Memory B cell (primary cell): ENCODE measurements at regions not wholly inside any gene's neighbourhood (a gene's known extent, or its start where the extent isn't known, plus 50 kb on each side); places are given as distances from the start of the nearest gene placed in this dataset.

ENCODE experiments used
- ATAC-seq: fragments of 150-1000 bp; cut with Tn5 transposase; 2 replicates; pipeline ENCODE4 v1.10.0; 2021; ENCODE audit warnings: low read depth, mild to moderate bottlenecking, moderate library complexity
- DNase-seq, 2 donors: peaks; one replicate each; pipeline ENCODE4 v3.0.0; 2022; ENCODE audit warnings: low spot score in 2 of 2
- H3K27ac Mint-ChIP-seq: one replicate; pipeline ENCODE4 v1.8.0; 2022; ENCODE audit warnings: mild to moderate bottlenecking, moderate library complexity, mixed read lengths
- H3K27me3 Mint-ChIP-seq: one replicate; pipeline ENCODE4 v1.8.0; 2022; ENCODE audit warnings: mixed read lengths
- H3K36me3 Mint-ChIP-seq: one replicate; pipeline ENCODE4 v1.8.0; 2022; ENCODE audit warnings: mild to moderate bottlenecking, mixed read lengths
- H3K4me1 Mint-ChIP-seq: one replicate; pipeline ENCODE4 v1.8.0; 2022; ENCODE audit warnings: mixed read lengths
- H3K4me3 Mint-ChIP-seq: one replicate; pipeline ENCODE4 v1.8.0; 2022; ENCODE audit warnings: mild to moderate bottlenecking, moderate library complexity, mixed read lengths
- H3K9me3 Mint-ChIP-seq: one replicate; pipeline ENCODE4 v1.8.0; 2022; ENCODE audit warnings: mixed read lengths

DNA sequence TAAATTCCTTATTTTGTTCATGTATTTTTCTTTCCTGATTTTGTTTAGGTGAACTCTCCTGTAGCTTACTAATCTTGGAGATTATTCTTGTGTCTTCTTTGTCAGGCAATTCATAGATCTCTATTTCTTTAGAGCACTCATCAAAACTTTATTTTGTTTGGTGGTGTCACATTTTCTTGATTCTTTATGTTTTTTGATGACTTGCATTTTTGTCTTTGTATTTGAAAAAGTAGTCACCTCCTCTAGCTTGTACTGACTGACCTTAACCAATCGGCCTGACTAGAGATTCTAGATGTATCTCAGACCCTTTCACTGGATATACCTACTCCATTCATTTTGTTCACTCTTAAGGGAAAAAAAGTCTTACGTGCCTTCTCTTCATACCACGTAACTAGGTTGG lies 986.3 kb upstream of the LRRTM1 start:
- H3K9me3 Mint-ChIP-seq: peaks cover 9% of the 10 kb centered on the region

DNA sequence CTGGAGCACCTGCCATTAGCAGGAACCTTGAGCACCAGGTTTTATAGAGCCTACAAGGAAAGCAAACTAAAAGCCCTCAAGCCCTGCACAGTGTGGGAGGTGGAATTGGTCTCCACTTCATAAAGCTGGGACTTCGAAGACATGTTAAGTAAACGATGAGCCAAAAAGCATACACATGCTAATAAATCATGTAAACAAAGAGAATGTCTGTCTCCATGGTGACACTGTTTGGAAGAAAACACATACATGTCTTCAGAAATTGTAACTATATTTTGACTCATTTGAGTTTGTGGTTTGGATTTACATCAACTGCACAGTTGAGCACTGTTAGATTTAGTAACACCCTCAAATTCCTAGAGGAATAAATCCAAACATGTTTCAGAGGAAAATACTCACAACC lies 978.5 kb upstream of the LRRTM1 start:
- Mint-ChIP-seq H3K4me3 (no peak overlapping the region), H3K9me3 (no peaks in the 10 kb centered on the region), H3K27ac (no peak overlapping the region), H3K4me1 (no peaks in the 10 kb centered on the region), H3K36me3 (no peaks in the 10 kb centered on the region), H3K27me3 (no peaks in the 10 kb centered on the region)
- ATAC-seq (no peak), DNase-seq (no peak)

More for the DNA sequence above, 986.3 kb upstream of the LRRTM1 start:
- ATAC-seq (no peak), DNase-seq (no peak)
- no peak overlapping the region for H3K4me3 Mint-ChIP-seq
- no peaks in the 10 kb centered on the region for H3K4me1 Mint-ChIP-seq
- H3K27me3 Mint-ChIP-seq: no peaks in the 10 kb centered on the region
- peaks cover 2% of the 10 kb centered on the region for H3K36me3 Mint-ChIP-seq
- no peak overlapping the region for H3K27ac Mint-ChIP-seq

DNA sequence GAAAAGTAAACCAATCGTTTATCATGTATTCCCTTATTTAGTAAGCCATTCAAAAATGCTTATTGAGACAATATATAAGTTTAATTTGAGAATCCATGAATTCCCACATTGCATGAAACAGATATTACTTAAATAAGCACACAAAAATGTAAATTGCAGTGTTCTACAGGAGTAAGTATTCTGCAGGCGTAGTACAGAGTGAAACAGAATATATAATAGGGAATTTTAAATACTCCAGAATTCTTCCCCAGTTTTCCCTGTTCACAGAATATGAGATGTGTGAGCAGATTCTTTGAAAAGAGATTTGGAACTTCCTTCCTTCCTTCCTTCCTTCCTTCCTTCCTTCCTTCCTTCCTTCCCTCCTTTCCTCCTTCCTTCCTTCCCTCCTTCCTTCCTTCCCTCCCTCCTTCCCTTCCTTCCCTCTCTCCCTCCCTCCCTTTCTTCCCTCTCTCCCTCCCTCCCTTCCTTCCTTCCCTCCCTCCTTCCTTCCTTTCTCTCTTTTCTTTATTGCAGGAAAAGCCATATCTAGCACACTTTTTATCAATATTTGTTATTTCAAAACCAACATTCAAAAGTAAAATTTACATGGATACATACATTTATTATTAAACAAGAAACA lies 977.7 kb upstream of the LRRTM1 start:
- no peaks in the 10 kb centered on the region for H3K36me3 Mint-ChIP-seq
- no peaks in the 10 kb centered on the region for H3K9me3 Mint-ChIP-seq
- H3K27me3 Mint-ChIP-seq: no peaks in the 10 kb centered on the region
- no peak overlapping the region for H3K27ac Mint-ChIP-seq
- no peaks in the 10 kb centered on the region for H3K4me1 Mint-ChIP-seq
- no peak for DNase-seq
- no peak for ATAC-seq
- H3K4me3 Mint-ChIP-seq: no peak overlapping the region

DNA sequence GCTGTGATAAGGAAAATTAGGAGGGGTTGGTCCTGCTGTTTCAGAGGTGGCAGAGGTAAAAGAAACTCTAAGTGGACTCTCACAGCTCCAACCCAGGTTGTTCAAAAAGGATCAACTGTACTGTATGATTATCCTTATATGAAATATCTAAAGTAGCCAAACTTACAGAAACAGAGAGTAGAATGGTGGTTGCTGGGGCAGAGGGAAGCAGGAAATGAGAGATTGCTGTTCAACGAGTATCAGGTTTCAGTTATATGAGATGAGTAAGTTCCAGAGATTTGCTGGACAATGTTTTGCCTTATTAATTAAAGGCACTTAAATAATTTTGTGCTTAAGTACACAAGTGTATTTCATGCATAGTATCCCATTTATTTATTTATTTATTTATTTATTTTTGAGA lies 972.0 kb upstream of the LRRTM1 start:
- Mint-ChIP-seq H3K4me3 (no peak overlapping the region), H3K27ac (no peak overlapping the region), H3K9me3 (peaks cover 9% of the 10 kb centered on the region), H3K27me3 (no peaks in the 10 kb centered on the region), H3K36me3 (no peaks in the 10 kb centered on the region), H3K4me1 (no peaks in the 10 kb centered on the region)
- ATAC-seq (no peak), DNase-seq (no peak)

DNA sequence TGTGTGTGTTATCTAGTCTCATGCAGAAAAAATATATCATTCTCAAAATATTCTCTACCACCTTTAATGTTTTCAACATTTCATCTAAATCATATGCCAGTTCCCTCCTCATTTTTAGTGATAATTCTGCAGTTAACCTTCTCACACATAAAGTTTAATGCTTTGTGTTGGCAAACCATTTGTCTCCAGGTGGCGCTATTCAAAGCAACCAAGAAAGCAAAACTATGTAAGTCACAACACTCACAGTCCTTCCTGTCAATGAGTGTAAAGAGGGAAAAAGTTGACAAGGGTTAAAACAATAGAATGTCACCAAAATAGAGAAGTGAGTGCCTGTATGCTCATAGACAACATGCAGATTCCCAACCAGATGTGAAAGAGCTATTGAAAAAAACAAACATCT lies 961.6 kb upstream of the LRRTM1 start:
- H3K9me3 Mint-ChIP-seq: peaks cover 8% of the 10 kb centered on the region
- H3K36me3 Mint-ChIP-seq: no peaks in the 10 kb centered on the region
- no peak overlapping the region for H3K4me3 Mint-ChIP-seq
- ATAC-seq (no peak), DNase-seq (no peak)
- H3K4me1 Mint-ChIP-seq: no peaks in the 10 kb centered on the region
- H3K27ac Mint-ChIP-seq: no peak overlapping the region
- no peaks in the 10 kb centered on the region for H3K27me3 Mint-ChIP-seq

DNA sequence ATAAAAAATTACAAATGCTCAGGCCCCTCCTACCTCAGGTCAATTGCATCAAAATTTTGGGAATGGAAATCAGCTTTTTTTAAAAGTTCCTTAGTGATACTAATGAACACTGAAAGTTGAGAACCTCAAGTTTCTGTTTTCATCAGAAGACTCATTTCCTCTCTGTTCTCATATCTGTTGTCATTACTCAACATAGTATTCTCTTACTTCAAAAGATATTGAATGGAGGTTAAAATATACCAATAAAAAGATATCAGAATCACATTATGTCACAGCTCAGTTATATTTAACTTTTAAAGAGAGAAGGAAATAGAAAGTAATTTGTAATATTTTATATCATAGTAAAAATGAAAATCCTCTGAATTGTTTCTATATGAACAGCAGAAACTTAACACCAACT lies 959.4 kb upstream of the LRRTM1 start:
- ATAC-seq (no peak), DNase-seq (no peak)
- Mint-ChIP-seq H3K4me1 (no peaks in the 10 kb centered on the region), H3K36me3 (no peaks in the 10 kb centered on the region), H3K27ac (no peak overlapping the region), H3K9me3 (peaks cover 7% of the 10 kb centered on the region), H3K4me3 (no peak overlapping the region), H3K27me3 (no peaks in the 10 kb centered on the region)

DNA sequence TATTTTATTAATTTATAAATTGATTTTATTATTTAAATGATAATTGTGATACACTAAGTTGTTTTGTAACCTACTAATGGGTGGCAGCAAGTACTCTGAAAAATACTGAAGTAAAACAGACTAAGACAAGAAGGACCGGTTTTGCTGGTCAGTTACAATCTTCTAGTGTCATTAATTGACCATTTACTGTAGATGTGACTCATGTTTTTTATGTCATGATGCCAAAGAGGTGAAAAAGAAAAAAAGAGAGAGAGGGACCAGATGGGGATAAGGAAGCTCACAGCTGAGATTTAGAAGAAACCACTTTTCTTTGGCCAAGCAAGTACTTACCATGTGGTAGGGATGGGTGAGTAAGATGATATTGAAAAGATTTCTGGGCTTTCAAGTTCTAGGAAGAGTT lies 955.8 kb upstream of the LRRTM1 start:
- no peak overlapping the region for H3K27ac Mint-ChIP-seq
- H3K4me3 Mint-ChIP-seq: no peak overlapping the region

DNA sequence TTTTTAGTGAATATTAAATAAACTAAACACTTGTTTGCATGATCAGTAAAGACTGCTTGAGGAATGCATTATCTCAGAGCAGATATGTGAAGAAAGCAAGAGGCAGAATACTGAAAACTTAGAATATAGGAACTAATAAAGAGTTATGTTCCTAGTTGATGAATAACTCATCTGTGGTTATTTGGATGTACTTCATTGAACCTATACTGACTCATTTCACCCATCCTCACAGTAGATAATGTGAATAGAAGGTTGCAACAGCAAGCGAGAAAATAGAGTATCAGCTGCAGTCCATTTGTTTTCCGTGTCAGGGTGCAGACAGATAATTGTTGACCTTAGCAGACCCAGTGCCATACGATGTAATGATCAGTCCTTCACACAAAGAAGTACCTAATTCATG lies 945.7 kb upstream of the LRRTM1 start:
- Mint-ChIP-seq H3K27ac (no peak overlapping the region), H3K36me3 (no peaks in the 10 kb centered on the region), H3K27me3 (no peaks in the 10 kb centered on the region), H3K4me1 (no peaks in the 10 kb centered on the region), H3K4me3 (no peak overlapping the region), H3K9me3 (peaks cover 2% of the 10 kb centered on the region)
- DNase-seq: no peak
- ATAC-seq: no peak

More for the DNA sequence above, 955.8 kb upstream of the LRRTM1 start:
- no peaks in the 10 kb centered on the region for H3K36me3 Mint-ChIP-seq
- ATAC-seq (no peak), DNase-seq (no peak)
- peaks cover 6% of the 10 kb centered on the region for H3K9me3 Mint-ChIP-seq
- H3K27me3 Mint-ChIP-seq: no peaks in the 10 kb centered on the region
- H3K4me1 Mint-ChIP-seq: no peaks in the 10 kb centered on the region

DNA sequence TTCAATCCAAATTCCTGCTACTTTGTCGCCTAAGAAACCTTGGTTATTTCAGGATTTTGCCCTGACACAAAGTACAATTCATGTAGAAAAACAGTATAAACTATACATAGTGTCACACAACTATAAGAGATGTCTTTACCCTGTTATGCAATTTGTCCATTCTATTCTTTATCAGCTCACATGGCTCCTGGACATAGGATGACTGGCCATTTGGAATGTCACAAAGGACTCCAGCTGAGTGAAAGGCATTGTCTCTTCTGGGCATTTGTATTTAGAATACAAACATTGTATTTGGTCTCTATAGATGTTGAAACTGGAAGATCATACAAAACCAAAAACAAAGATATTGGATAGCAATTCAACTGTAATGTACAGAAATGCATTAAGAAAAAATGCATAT lies 944.6 kb upstream of the LRRTM1 start:
- DNase-seq (no peak), ATAC-seq (no peak)
- no peaks in the 10 kb centered on the region for H3K4me1 Mint-ChIP-seq
- H3K27ac Mint-ChIP-seq: no peak overlapping the region
- H3K27me3 Mint-ChIP-seq: no peaks in the 10 kb centered on the region
- peaks cover 2% of the 10 kb centered on the region for H3K9me3 Mint-ChIP-seq
- no peaks in the 10 kb centered on the region for H3K36me3 Mint-ChIP-seq
- H3K4me3 Mint-ChIP-seq: no peak overlapping the region

DNA sequence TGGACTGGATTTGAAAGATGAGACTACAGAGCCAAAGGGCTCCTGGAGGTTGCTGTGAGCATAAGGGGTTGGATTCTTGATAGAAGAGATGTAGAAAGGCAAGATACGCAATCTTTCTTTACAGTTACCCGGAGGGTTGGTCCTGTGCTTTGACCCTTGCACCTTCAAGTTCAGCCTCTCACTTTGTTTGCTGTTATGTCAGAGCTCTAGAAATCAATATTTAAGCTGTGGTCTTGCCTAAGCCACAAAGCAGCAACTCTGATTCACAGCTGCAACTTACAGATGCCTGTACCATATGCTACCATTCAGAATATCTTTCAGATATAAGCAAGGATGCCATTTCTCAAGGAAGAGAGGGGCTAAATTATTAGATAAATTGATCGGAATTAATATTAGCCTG lies 943.1 kb upstream of the LRRTM1 start:
- no peaks in the 10 kb centered on the region for H3K27me3 Mint-ChIP-seq
- no peak overlapping the region for H3K4me3 Mint-ChIP-seq
- no peaks in the 10 kb centered on the region for H3K4me1 Mint-ChIP-seq
- H3K27ac Mint-ChIP-seq: no peak overlapping the region
- no peak for DNase-seq
- H3K9me3 Mint-ChIP-seq: peaks cover 2% of the 10 kb centered on the region
- no peak for ATAC-seq
- no peaks in the 10 kb centered on the region for H3K36me3 Mint-ChIP-seq

DNA sequence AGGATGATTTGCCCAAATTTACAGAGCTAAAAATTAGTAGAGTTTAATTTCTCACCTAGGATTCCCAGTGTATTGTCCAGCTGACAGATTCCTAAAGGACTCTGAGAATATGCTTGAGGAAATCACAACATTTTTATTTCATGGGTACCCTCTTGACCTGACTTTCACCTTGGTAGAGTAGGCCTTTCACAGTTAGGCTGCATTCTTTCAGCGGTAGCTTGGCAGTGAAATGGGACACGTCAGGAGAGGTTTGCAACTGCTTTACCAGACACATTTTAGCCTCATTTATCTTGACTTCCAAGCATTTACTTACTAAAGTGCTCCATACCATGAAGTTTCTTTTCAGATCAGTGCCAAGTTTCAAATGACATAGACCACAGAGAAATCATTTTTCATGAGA lies 937.9 kb upstream of the LRRTM1 start:
- Mint-ChIP-seq H3K9me3 (peaks cover 7% of the 10 kb centered on the region), H3K27me3 (no peaks in the 10 kb centered on the region), H3K4me3 (no peak overlapping the region), H3K4me1 (no peaks in the 10 kb centered on the region), H3K36me3 (no peaks in the 10 kb centered on the region), H3K27ac (no peak overlapping the region)
- no peak for ATAC-seq
- DNase-seq: no peak

DNA sequence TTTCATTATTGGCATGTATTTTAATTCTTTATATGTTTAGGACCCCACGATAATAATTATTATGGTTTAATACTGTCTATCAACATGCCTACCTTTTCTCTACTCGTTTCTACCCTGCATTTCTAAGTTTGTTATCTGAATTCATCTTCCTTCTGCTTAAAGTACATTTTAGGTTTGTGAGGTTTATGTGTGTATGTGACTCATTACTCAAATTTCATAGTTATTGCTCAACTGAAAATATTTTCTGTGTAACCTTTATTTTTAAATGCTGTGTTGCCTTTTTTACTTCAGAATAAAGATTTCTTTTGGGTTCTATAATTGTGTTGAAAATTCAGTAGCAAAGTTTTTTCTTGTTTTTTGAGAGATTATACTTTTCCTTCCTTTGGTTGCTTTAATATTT lies 933.9 kb upstream of the LRRTM1 start:
- no peak overlapping the region for H3K4me3 Mint-ChIP-seq
- no peak for ATAC-seq
- no peaks in the 10 kb centered on the region for H3K36me3 Mint-ChIP-seq
- no peaks in the 10 kb centered on the region for H3K4me1 Mint-ChIP-seq
- no peak for DNase-seq
- no peak overlapping the region for H3K27ac Mint-ChIP-seq
- peaks cover 10% of the 10 kb centered on the region for H3K9me3 Mint-ChIP-seq
- no peaks in the 10 kb centered on the region for H3K27me3 Mint-ChIP-seq

DNA sequence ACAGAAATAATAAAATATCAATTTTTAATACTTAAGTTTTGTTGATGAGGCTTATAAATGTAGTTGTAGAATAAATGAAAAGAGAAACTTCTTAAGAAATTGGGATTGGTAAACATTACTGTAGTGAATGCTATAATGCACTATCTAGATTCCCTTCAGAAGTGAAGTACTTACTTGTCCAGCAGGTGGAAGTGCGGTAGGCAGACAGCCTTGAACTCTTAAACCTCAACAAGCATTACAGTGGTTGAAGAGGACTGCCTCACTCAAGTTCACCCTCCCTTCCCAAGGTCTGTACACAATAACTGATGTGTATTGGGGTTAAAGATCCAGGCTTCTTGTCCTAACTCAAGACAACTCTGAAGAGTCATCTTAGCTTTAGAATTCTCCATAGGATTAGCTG lies 931.0 kb upstream of the LRRTM1 start:
- Mint-ChIP-seq H3K27me3 (no peaks in the 10 kb centered on the region), H3K36me3 (no peaks in the 10 kb centered on the region), H3K4me3 (no peak overlapping the region), H3K9me3 (peaks cover 10% of the 10 kb centered on the region), H3K27ac (no peak overlapping the region), H3K4me1 (no peaks in the 10 kb centered on the region)
- DNase-seq (no peak), ATAC-seq (no peak)

DNA sequence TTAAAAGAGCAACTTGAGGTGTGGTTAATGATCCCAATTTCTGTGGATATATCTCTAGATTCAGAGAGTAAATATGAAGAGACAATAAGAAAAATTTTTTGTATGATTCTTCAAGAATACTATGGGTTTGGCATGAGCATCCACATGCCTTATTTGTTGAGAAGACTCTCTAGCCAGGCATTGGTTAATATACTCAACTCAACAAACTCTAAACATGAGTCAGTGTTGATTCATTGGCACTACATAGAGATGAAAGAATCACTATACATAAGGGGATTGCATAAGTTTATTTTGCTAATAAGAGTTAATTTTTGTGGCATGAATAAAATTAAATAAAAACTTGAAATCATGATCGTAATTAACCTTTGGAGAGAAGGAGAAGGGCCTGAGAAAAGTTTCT lies 930.2 kb upstream of the LRRTM1 start:
- no peak overlapping the region for H3K27ac Mint-ChIP-seq
- H3K36me3 Mint-ChIP-seq: no peaks in the 10 kb centered on the region
- no peak overlapping the region for H3K4me3 Mint-ChIP-seq
- no peak for DNase-seq
- peaks cover 10% of the 10 kb centered on the region for H3K9me3 Mint-ChIP-seq
- ATAC-seq: no peak
- no peaks in the 10 kb centered on the region for H3K27me3 Mint-ChIP-seq
- no peaks in the 10 kb centered on the region for H3K4me1 Mint-ChIP-seq

DNA sequence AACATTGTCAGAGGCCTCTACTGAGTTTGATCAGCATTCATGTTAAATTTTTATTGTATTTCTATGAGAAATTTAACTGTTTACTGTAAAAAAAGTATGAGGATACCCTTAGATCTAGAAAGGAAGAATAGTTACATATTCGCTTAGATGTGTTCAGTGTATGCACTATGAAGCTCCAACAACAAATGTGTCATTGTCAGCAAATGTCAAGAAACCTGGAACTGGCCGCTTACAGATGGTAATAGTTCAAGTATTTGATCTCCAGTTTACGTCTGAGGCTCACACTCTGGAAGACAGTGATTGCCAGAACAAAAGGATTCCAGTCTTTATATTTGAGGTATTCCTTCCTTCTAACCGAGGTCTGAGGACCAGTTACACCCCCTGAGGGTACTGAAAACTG lies 921.2 kb upstream of the LRRTM1 start:
- ATAC-seq (no peak), DNase-seq (no peak)
- Mint-ChIP-seq H3K27ac (no peak overlapping the region), H3K27me3 (no peaks in the 10 kb centered on the region), H3K9me3 (peaks cover 3% of the 10 kb centered on the region), H3K4me3 (no peak overlapping the region), H3K36me3 (no peaks in the 10 kb centered on the region), H3K4me1 (no peaks in the 10 kb centered on the region)
